Activated CD4-positive, alpha-beta T cell treated with anti-CD3 and anti-CD28 coated beads, Interleukin-2, amount 50 U/mL, for 48 hours (primary cell): ENCODE measurements at regions not wholly inside any gene's neighbourhood (a gene's known extent, or its start where the extent isn't known, plus 50 kb on each side); places are given as distances from the start of the nearest gene placed in this dataset.
"Not testable (repeated sequence)": the region's sequence is repeated elsewhere in the genome, so short reads cannot be mapped to it uniquely, and the experiment has no call there.

Source experiments
- DNase-seq, 2 experiments: peaks; one replicate each; pipeline ENCODE4 v3.0.0-alpha.2; 2020

- DNase-seq: no peak
Measured at GRCh38 chr6:4366635-4367395, 231.4 kb upstream of the ECI2 start.

- no peak for DNase-seq
Measured at GRCh38 chr6:4365686-4366085, 230.3 kb upstream of the ECI2 start.

- DNase-seq: no peak
Measured at GRCh38 chr6:4364711-4365110, 229.3 kb upstream of the ECI2 start.

GRCh38 chr6:4364172-4364571, 228.8 kb upstream of the ECI2 start:
- no peak for DNase-seq

GRCh38 chr6:4363656-4364055, 228.3 kb upstream of the ECI2 start:
- DNase-seq: no peak

- no peak for DNase-seq
Measured at GRCh38 chr6:4362326-4362725, 227.0 kb upstream of the ECI2 start.

- no peak for DNase-seq
Measured at GRCh38 chr6:4360920-4361319, 225.5 kb upstream of the ECI2 start.

GRCh38 chr6:4359108-4359730, 223.8 kb upstream of the ECI2 start:
- no peak for DNase-seq

GRCh38 chr6:4358414-4359107, 223.2 kb upstream of the ECI2 start:
- DNase-seq: peak; percentile 39 to 64

GRCh38 chr6:4357660-4358152, 222.3 kb upstream of the ECI2 start:
- DNase-seq: not testable (repeated sequence)

GRCh38 chr6:4356899-4357659, 221.7 kb upstream of the ECI2 start:
- DNase-seq: no peak

- DNase-seq: no peak
Measured at GRCh38 chr6:4355241-4355640, 219.9 kb upstream of the ECI2 start.

- no peak for DNase-seq
Measured at GRCh38 chr6:4354181-4354580, 218.8 kb upstream of the ECI2 start.

- DNase-seq: no peak
Measured at GRCh38 chr6:4352731-4353130, 217.4 kb upstream of the ECI2 start.

- no peak for DNase-seq
Measured at GRCh38 chr6:4352322-4352669, 216.9 kb upstream of the ECI2 start.

GRCh38 chr6:4351520-4352321, 216.3 kb upstream of the ECI2 start:
- DNase-seq: no peak

GRCh38 chr6:4350567-4351519, 215.5 kb upstream of the ECI2 start:
- DNase-seq: no peak

- no peak for DNase-seq
Measured at GRCh38 chr6:4349931-4350330, 214.6 kb upstream of the ECI2 start.

GRCh38 chr6:4349323-4349722, 213.9 kb upstream of the ECI2 start:
- no peak for DNase-seq

- DNase-seq: no peak
Measured at GRCh38 chr6:4348462-4349112, 213.2 kb upstream of the ECI2 start.

GRCh38 chr6:4347877-4348276, 212.5 kb upstream of the ECI2 start:
- no peak for DNase-seq
